ENCODE measurements at regions not wholly inside any gene's neighbourhood (a gene's known extent, or its start where the extent isn't known, plus 50 kb on each side); places are given as distances from the start of the nearest gene placed in this dataset.
"Not testable (repeated sequence)": the region's sequence is repeated elsewhere in the genome, so short reads cannot be mapped to it uniquely, and the experiment has no call there.

GRCh38 chr12:74775276-74775675, 237.6 kb downstream of the ATXN7L3B start:
- H3K27ac ChIP-seq (ENCODE audit: low read depth in 2 of 2, low read length in 2 of 2), result no peak overlapping the region
- no peaks in the 10 kb centered on the region for H3K9me3 ChIP-seq (ENCODE audit: control insufficient read depth in 2 of 3, insufficient read depth in 1 of 3, low read length in 3 of 3)
- intact Hi-C loops (cut with DNase I), result no loop called here
- no peaks in the 10 kb centered on the region for H3K36me3 ChIP-seq (ENCODE audit: control insufficient read depth in 2 of 3, insufficient read depth in 3 of 3, low read length in 3 of 3)
- no peaks in the 10 kb centered on the region for H3K4me1 ChIP-seq (ENCODE audit: control insufficient read depth in 2 of 3, insufficient read depth in 2 of 3, low read depth in 1 of 3, low read length in 3 of 3)
- H3K9ac ChIP-seq (ENCODE audit: low read length in 3 of 3), result no peak overlapping the region
- no peak for FAIRE-seq
- TF ChIP-seq CTCF (IDR thresholded peaks at IDR 0.05; ENCODE audit: borderline replicate concordance, extremely low read depth, insufficient read depth), result no peak
- no peak overlapping the region for H3K4me3 ChIP-seq (ENCODE audit: low read length in 3 of 3)
- no peak for DNase-seq
- H3K27me3 ChIP-seq (ENCODE audit: control insufficient read depth, insufficient read depth, low read length), result no peaks in the 10 kb centered on the region

- H3K36me3 ChIP-seq (ENCODE audit: control insufficient read depth in 2 of 3, insufficient read depth in 3 of 3, low read length in 3 of 3), result no peaks in the 10 kb centered on the region
- H3K4me1 ChIP-seq (ENCODE audit: control insufficient read depth in 2 of 3, insufficient read depth in 2 of 3, low read depth in 1 of 3, low read length in 3 of 3), result no peaks in the 10 kb centered on the region
- no peak overlapping the region for H3K9ac ChIP-seq (ENCODE audit: low read length in 3 of 3)
- H3K9me3 ChIP-seq (ENCODE audit: control insufficient read depth in 2 of 3, insufficient read depth in 1 of 3, low read length in 3 of 3), result no peaks in the 10 kb centered on the region
- FAIRE-seq (no peak), DNase-seq (no peak)
- no peak for TF ChIP-seq CTCF (IDR thresholded peaks at IDR 0.05; ENCODE audit: borderline replicate concordance, extremely low read depth, insufficient read depth)
- H3K4me3 ChIP-seq (ENCODE audit: low read length in 3 of 3), result no peak overlapping the region
- H3K27ac ChIP-seq (ENCODE audit: low read depth in 2 of 2, low read length in 2 of 2), result no peak overlapping the region
- intact Hi-C loops (cut with DNase I), result no loop called here
- H3K27me3 ChIP-seq (ENCODE audit: control insufficient read depth, insufficient read depth, low read length), result no peaks in the 10 kb centered on the region
Observed at GRCh38 chr12:74776378-74776777, 238.7 kb downstream of the ATXN7L3B start.

- no peaks in the 10 kb centered on the region for H3K9me3 ChIP-seq (ENCODE audit: control insufficient read depth in 2 of 3, insufficient read depth in 1 of 3, low read length in 3 of 3)
- no peaks in the 10 kb centered on the region for H3K4me1 ChIP-seq (ENCODE audit: control insufficient read depth in 2 of 3, insufficient read depth in 2 of 3, low read depth in 1 of 3, low read length in 3 of 3)
- no peak for DNase-seq
- FAIRE-seq, result no peak
- intact Hi-C loops (cut with DNase I), result no loop called here
- H3K27ac ChIP-seq (ENCODE audit: low read depth in 2 of 2, low read length in 2 of 2), result no peak overlapping the region
- no peak overlapping the region for H3K4me3 ChIP-seq (ENCODE audit: low read length in 3 of 3)
- H3K36me3 ChIP-seq (ENCODE audit: control insufficient read depth in 2 of 3, insufficient read depth in 3 of 3, low read length in 3 of 3), result no peaks in the 10 kb centered on the region
- no peak for TF ChIP-seq CTCF (IDR thresholded peaks at IDR 0.05; ENCODE audit: borderline replicate concordance, extremely low read depth, insufficient read depth)
- no peaks in the 10 kb centered on the region for H3K27me3 ChIP-seq (ENCODE audit: control insufficient read depth, insufficient read depth, low read length)
- no peak overlapping the region for H3K9ac ChIP-seq (ENCODE audit: low read length in 3 of 3)
Observed at GRCh38 chr12:74780182-74780849, 242.7 kb downstream of the ATXN7L3B start.

DNA sequence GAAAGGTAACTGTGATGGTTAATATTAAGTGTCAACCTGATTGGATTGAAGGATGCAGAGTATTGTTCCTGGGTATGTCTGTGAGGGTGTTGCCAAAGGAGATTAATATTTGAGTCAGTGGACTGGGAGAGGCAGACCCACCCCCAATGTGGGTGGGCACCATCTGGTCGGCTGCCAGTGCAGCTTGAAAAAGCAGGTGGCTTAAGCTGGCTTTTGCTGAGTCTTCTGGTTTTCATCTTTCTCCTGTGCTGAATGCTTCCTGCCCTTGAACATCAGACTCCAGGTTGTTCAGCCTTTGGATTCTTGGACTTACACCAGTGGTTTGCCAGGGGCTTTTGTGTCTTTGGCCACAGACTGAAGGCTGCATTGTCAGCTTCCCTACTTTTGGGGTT, 243.2 kb downstream of the ATXN7L3B start:
- H3K9me3 ChIP-seq (ENCODE audit: control insufficient read depth in 2 of 3, insufficient read depth in 1 of 3, low read length in 3 of 3); H3K4me1 ChIP-seq (ENCODE audit: control insufficient read depth in 2 of 3, insufficient read depth in 2 of 3, low read depth in 1 of 3, low read length in 3 of 3); FAIRE-seq; H3K9ac ChIP-seq (ENCODE audit: low read length in 3 of 3); intact Hi-C loops (cut with DNase I); H3K4me3 ChIP-seq (ENCODE audit: low read length in 3 of 3); H3K27me3 ChIP-seq (ENCODE audit: control insufficient read depth, insufficient read depth, low read length); DNase-seq; H3K27ac ChIP-seq (ENCODE audit: low read depth in 2 of 2, low read length in 2 of 2); H3K36me3 ChIP-seq (ENCODE audit: control insufficient read depth in 2 of 3, insufficient read depth in 3 of 3, low read length in 3 of 3): not testable (repeated sequence)
